ENCODE measurements at regions not wholly inside any gene's neighbourhood (a gene's known extent, or its start where the extent isn't known, plus 50 kb on each side); places are given as distances from the start of the nearest gene placed in this dataset.

- Histone ChIP-seq H3K4me3 (ENCODE audit: low read depth, low read length) (no peak overlapping the region), H3K36me3 (no peaks in the 10 kb centered on the region), H3K27me3 (ENCODE audit: insufficient read depth, low read depth, severe bottlenecking) (no peaks in the 10 kb centered on the region), H3K27ac (no peak overlapping the region), H3K9me3 (ENCODE audit: severe bottlenecking) (no peaks in the 10 kb centered on the region)
- TF ChIP-seq CTCF (IDR thresholded peaks at IDR 0.05; ENCODE audit: low read depth, low read length): no peak
- no peak for DNase-seq
Observed at GRCh38 chr6:66948106-66948505, 1241.1 kb upstream of the EYS start.

- no peaks in the 10 kb centered on the region for H3K9me3 ChIP-seq (ENCODE audit: severe bottlenecking)
- H3K27ac ChIP-seq: no peak overlapping the region
- H3K36me3 ChIP-seq: no peaks in the 10 kb centered on the region
- no peak for DNase-seq
- H3K27me3 ChIP-seq (ENCODE audit: insufficient read depth, low read depth, severe bottlenecking): no peaks in the 10 kb centered on the region
- TF ChIP-seq CTCF (IDR thresholded peaks at IDR 0.05; ENCODE audit: low read depth, low read length): no peak
- H3K4me3 ChIP-seq (ENCODE audit: low read depth, low read length): no peak overlapping the region
Observed at GRCh38 chr6:66940003-66940402, 1233.0 kb upstream of the EYS start.

GRCh38 chr6:66937180-66937579 is 1230.2 kb upstream of the EYS start:
- Histone ChIP-seq H3K36me3 (no peaks in the 10 kb centered on the region), H3K9me3 (ENCODE audit: severe bottlenecking) (no peaks in the 10 kb centered on the region), H3K27ac (no peak overlapping the region), H3K27me3 (ENCODE audit: insufficient read depth, low read depth, severe bottlenecking) (no peaks in the 10 kb centered on the region), H3K4me3 (ENCODE audit: low read depth, low read length) (no peak overlapping the region)
- DNase-seq: no peak
- no peak for TF ChIP-seq CTCF (IDR thresholded peaks at IDR 0.05; ENCODE audit: low read depth, low read length)

GRCh38 chr6:66935612-66936011 is 1228.6 kb upstream of the EYS start:
- no peak overlapping the region for H3K27ac ChIP-seq
- no peak for TF ChIP-seq CTCF (IDR thresholded peaks at IDR 0.05; ENCODE audit: low read depth, low read length)
- no peaks in the 10 kb centered on the region for H3K9me3 ChIP-seq (ENCODE audit: severe bottlenecking)
- no peaks in the 10 kb centered on the region for H3K36me3 ChIP-seq
- no peak for DNase-seq
- no peak overlapping the region for H3K4me3 ChIP-seq (ENCODE audit: low read depth, low read length)
- H3K27me3 ChIP-seq (ENCODE audit: insufficient read depth, low read depth, severe bottlenecking): no peaks in the 10 kb centered on the region

GRCh38 chr6:66931787-66932186 is 1224.8 kb upstream of the EYS start:
- no peaks in the 10 kb centered on the region for H3K9me3 ChIP-seq (ENCODE audit: severe bottlenecking)
- no peak for TF ChIP-seq CTCF (IDR thresholded peaks at IDR 0.05; ENCODE audit: low read depth, low read length)
- no peak for DNase-seq
- H3K36me3 ChIP-seq: no peaks in the 10 kb centered on the region
- no peaks in the 10 kb centered on the region for H3K27me3 ChIP-seq (ENCODE audit: insufficient read depth, low read depth, severe bottlenecking)
- H3K4me3 ChIP-seq (ENCODE audit: low read depth, low read length): no peak overlapping the region
- no peak overlapping the region for H3K27ac ChIP-seq

GRCh38 chr6:66930559-66931290 is 1223.7 kb upstream of the EYS start:
- H3K27me3 ChIP-seq (ENCODE audit: insufficient read depth, low read depth, severe bottlenecking): no peaks in the 10 kb centered on the region
- no peaks in the 10 kb centered on the region for H3K9me3 ChIP-seq (ENCODE audit: severe bottlenecking)
- no peaks in the 10 kb centered on the region for H3K36me3 ChIP-seq
- no peak for DNase-seq
- no peak overlapping the region for H3K27ac ChIP-seq
- no peak for TF ChIP-seq CTCF (IDR thresholded peaks at IDR 0.05; ENCODE audit: low read depth, low read length)
- H3K4me3 ChIP-seq (ENCODE audit: low read depth, low read length): no peak overlapping the region
